Forelimb muscle (tissue), 1 donor: ENCODE measurements at regions not wholly inside any gene's neighbourhood (a gene's known extent, or its start where the extent isn't known, plus 50 kb on each side); places are given as distances from the start of the nearest gene placed in this dataset.

ENCODE experiments used
- DNase-seq: peaks from one replicate; pipeline ENCODE4 v3.0.0-alpha.2; 2013; ENCODE audit warnings: low read depth

DNA sequence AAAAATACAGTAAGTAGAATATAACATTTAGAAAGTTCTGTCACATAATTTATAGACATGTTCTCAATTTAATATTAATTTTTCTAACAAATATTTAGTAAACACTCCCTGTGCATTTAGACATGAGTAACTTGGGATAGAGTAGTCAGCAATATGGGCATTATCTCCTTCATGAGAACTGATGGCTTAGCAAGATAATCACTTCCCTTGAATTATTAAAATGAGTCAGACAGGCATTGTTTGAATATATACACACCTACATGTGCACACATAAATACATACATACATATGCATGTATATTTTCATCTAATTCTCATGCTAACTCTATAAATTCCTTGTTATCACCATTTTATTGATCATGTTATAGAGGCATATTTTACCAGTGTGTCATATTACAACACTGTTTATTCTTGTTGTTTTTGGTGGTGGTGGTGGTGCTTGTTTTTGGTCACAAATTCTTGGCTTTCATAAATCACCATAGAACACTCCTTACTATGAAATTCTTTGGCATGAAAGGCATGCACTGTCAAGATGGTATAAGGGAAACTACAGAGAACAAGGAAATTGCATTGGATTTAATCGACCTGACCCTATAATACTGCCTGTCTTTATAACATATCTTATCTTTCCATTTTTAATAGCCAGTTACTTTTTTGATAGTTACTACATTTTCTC lies 434.5 kb upstream of the MANEA start:
- DNase-seq = no peak

DNA sequence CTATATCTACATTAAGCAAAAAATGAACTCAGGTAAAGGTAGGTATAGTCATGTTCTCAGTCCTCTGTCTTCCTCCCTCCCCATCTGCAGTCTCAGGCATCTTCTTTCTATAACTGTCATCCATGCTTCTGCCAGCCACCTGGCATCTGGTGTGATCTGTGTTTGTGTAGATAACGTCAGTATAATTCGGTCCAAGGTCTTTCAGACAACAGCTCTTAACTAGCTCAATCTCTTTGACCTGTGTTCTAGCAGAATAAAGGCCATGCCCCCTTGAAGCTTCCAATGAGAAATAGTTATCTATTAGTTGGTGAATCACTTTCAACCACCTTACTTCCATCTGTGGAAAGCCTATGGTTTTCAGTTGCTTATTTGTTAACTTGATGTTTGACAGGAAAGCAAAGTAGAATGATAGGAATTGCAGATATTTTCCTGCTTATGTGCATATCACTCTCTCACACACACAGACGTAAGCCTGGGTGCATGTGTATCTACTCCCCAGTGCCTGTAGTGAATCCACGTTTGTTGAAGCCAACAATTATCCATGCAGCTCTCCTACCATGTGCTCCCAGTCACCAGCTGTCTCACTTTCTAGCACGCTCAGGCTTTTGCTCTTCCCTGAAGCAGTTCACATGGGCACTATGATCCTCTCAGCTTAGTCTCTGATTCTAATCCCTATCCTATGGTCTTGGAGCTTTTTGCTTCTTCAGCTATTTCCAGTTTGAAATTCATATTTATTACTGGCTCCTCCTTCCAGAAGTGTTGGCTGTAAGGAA lies 433.7 kb upstream of the MANEA start:
- DNase-seq = no peak

DNA sequence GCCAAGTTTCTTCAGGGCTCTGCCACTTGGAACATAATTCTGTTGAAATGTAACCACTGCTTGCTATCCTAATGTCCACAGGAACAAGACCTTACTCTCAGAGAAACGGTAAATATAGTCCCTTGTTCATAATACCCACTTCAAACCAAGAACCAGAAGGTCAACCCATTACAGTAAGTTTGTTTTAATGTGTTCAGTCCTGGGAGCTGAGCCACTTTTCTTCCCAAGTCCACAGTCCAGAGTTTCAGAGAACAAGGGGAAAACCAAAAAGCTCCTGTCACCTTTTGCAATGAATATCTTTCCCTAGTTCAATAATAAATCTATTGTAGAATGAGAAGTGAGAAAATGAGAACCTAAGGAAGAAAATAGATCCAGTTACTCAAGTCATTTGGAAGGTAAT lies 431.9 kb upstream of the MANEA start:
- DNase-seq = no peak

DNA sequence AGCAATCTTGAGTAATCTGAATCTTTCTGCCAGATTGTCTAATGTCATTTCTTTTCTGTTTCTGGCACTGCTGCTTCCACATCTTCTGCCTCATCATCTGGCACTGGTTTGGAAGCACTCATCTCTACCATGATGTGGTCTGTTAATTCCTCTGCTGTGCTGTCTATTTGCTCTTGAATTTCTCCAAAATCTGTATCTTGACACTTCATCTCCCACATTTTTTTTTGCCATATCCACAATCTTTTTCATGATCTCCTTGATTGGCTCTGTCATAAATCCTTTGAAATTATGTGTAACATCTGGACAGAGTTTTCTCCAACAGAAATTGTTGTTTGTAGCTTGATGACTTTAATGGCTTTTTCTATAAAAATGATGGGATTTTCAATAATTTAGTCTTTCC lies 417.8 kb upstream of the MANEA start:
- no peak for DNase-seq

DNA sequence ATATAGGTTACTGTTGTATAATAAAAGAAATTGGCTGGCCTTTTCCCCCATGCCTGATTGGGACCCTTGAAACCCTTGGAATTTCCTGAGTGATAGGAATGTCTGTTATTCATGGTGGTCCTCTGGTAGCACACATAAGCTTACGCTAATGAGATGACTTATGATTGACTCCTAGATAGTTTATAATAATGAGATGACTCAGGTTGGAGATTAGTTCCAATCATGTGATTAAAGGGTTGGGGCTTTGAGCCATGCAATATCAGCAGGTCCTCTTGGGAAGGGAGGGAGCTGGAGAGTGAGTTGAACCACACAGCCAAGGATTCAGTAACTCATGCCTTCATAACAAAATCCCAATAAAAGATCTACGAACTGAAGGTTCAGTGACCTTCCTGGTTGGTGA lies 407.6 kb upstream of the MANEA start:
- DNase-seq = no peak

DNA sequence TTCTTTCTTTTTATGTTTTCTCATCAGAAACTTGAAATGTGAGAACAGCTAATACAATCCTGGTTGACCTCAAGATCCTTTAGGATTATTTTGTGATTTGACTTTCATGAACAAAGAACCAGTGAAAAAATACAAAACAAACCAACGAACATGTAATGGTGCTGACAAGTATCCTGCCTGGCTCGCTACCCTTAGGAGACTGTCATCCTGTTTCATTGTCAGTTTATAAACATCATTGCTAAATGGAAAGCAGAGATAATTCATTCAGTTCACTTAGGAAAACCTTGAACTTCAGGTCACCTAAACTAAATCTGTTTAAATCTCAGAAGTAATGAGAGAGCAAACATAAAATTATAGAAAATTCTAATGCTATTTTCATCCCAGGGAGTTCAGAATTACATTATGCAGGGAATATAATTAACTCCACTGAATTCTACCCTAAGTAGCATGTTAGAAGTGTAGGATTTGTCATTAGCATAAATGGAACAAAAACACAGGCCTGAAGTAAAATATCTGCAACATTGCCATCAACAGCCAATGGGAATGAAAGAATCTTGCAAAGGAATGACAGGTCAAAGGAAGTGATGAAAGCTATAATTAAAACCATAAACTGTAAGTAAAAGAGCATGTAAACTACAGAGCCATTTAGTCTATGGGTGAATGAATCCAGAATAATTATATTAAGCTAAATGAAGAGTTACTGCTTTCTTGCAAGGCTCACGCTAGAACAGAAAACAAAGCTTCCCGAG lies 401.2 kb upstream of the MANEA start:
- DNase-seq = no peak

DNA sequence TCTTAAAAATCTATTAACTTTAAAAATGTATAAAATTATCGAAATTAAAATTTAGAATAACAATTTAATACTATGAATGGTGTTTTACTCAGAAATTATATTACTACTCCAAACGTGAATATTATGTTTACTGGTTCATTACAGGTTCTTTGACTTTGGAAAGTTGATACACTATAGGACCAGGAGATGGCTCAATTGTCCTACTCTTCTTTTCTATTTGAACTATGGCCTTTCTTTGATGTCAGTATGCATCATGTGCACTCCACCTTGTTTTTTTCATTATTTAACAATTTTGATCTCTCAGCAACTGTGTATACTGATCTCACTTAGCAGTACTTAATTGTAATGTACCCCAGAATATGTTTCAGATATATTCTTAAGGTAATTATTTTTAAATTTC lies 391.5 kb upstream of the MANEA start:
- no peak for DNase-seq

DNA sequence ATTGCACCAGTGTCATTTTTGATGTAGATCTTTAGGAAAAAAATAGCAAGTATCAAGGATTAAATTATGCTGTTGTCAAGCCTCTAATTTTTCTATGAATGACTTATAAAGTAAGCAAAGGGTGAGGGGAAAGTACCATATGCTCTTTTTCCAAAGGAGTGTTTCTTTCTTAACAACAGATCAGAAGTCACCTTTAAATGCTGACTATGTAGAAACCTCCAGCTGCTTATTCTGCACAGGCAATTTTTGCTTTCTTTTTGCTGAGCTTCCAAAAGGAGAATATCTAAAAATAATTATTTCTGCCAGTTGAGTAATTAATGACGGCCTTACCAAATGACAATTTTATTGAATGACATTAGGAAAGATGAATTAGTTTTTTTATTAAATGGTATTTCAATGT lies 390.6 kb upstream of the MANEA start:
- DNase-seq = no peak

DNA sequence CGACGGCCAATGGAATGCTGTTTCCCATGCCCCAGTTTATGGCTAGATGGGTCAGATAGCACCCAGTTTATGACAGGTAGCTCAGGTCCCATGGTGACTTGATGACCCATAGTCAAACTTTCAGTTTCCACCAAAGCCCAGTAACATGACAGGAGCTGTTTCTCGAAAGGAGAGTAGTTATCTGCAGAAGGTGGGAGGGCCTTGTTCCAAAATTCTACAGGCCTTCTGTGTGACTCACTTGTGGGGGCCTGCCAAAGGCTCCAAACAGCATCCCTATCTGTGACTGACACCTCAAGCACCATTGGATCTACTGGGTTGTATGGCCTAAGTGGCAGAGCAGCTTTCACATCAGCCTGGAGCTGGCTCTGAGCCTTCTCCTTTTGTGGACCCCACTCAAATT lies 379.7 kb upstream of the MANEA start:
- no peak for DNase-seq

DNA sequence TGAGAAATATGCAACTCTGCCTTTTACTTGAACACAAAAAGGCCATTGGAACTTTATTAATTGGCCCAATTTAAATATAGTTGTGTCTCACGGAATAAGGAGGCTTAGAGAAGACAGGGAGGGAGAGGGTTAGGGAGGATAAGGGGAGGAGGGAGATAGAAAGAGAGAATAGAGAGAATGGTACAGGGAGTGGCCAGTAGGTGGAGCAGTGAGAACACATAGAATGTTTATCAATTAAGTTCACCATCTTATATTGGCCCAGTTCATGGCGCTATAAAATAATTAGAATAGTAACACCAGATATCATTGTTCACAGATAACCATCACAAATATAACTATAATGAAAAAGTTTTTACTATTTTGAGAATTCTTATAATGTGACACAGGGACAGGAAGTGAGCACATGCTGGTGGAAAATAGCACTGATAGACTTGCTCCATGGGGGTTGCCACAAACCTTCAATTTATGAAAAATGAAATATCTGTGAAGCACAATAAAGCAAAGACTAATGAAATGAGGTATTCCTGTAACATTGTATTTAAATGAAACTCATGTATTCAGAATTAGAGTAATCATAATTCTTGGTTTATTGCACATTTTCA lies 374.1 kb upstream of the MANEA start:
- DNase-seq = peak; percentile 6

DNA sequence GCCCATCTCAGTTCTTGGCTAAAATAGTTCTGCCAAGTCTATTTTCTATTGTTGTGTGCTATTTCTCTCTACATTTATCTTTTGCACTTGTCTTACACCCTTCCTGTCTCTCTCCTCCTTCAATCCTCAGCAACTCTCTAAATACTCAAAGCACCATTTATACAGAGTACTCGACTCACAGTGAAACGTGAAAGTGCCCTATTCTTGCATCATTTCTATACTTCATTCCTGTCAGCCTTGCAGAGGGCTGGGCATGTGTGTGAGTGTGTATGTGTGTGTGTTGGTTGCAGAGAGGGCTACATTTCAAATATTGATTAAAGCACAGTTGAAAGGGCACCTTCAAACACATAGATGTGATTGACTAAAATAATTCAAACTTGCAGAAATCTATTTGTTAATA lies 373.2 kb upstream of the MANEA start:
- DNase-seq = no peak

DNA sequence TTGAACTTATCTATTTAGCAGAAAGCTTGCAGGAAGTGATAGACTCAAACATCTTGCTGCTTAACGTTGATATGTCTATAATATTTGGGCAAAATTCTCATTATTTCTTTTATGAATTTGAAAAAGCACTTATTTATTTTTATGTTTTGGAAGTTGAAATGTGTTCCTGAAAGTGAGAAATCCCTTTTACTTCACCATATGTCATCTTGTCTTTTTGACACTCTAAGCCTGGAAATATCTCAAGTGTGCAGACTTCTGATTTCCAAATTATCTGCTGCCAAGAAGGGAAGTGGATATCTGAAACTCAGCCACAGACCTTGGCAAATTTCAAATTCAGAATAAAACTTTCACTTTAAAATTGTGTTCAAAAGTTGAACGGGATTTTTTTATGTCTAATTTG lies 368.7 kb upstream of the MANEA start:
- DNase-seq = no peak

DNA sequence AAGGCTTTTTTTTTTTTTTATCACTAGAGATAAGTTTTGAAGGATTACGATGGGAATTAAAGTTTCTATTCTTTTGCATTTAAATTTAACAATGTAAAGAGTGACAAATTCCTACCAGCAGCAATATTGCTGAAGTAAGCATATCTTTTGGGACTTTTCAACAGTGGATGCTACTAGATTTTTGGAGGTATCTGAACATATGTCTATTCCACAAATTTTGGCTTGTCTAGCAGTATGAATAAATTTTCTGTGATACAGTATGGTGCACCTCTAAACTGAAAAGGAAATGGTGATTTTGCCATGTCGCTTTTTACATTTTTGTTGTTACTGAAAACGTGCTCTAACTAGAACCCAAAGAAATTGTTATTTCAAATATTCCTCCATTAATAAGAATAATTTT lies 368.3 kb upstream of the MANEA start:
- no peak for DNase-seq

DNA sequence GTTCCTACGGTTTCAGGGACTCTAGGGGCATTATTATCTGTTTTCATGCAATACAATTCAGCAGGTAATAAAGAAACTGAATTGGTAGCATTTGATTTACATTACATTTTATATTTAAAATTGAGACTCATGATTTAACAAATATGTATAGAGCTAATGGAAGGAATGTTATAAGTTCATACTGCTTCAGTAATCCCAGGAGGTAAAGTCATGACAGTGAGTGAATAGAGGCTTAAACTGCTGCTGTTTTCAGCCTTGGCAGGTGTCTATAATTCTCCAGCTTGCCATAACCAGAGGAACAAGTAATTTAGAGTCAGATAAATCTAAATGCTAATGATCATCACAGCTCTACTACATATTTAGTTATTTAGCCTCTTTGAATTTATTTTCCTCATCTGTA lies 360.8 kb upstream of the MANEA start:
- DNase-seq = no peak

DNA sequence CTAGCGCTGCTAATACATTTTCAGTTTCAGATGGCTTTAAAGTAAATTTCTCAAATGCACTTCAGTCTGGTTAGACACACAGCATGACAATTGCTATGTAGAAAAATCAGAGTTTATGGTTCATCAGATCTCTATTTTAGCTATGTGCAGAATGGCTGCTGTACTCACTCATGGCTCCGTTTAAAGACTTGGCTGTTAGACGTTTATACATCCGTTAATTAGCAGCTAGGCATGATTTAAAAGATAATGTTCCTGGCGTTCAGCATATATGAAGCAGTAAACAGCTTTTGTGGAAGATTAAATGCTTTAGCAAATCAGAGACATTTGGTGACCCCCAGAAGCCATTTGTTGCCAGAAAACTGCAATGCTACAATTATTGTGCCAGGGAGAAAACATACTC lies 350.0 kb upstream of the MANEA start:
- no peak for DNase-seq

DNA sequence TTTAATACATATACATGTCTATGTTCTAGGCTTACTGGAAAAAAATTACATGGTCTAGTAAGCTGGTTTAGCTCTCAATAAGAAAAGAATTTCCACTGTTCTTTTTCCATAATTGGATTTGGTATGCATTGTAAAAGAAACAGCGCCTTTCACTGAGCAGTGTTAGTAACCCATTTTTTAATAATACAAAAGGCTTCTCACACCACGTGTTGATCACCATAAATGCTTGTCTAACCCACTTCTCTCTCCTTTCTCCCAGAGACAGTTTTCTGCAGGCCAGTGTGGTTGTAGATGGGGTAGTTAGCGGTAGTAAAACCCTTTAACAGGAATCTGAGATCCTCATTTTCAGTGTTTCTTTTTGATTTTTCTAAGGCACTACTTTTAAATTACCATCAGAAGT lies 348.7 kb upstream of the MANEA start:
- DNase-seq = no peak

DNA sequence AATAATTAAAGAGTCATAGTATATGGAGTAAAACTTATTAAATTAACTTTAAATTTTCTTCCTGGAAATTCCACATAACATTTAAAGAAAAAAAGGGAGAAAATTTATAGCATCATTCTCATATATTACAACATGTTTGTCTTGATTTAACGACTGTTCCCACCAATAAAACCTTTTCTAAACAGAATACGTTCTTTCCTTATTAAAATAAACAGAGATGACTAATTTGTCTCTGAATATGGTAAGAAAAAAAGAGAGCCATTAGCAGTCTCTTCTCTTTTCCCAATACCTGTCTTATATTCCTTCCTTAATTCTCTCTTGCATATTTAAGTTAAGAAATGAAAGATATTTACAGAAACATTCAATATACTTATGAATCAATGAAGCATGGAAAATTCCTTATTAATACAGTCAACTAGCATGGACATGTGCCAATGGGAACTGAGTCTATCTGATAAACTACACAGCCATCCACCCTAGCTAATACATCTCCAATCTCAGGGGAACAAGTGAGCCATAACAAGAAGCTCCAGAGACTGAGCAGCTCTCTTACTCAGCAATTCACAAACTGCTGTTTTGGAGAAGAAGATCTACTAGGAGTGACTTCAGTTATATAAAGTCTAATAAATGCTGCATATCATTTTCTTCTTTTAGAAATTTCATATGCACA lies 347.1 kb upstream of the MANEA start:
- no peak for DNase-seq

DNA sequence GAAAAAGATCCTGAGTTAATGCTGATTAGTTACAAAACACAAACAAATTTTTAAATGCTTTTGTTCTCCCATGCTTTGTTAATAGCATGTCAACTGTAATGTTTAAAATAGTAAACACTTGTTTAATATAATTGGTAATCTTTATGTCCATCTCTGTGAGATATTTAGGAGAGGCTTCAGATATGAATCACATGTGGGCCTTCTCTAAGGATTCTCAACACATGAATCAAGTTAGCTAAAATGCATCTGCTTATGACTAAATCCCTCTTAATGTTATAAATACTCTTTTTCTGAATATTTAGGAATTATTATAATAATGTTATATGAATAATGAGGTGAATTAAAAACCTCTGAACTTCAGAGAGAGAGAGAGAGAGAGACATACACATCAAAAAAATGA lies 345.9 kb upstream of the MANEA start:
- DNase-seq = no peak

DNA sequence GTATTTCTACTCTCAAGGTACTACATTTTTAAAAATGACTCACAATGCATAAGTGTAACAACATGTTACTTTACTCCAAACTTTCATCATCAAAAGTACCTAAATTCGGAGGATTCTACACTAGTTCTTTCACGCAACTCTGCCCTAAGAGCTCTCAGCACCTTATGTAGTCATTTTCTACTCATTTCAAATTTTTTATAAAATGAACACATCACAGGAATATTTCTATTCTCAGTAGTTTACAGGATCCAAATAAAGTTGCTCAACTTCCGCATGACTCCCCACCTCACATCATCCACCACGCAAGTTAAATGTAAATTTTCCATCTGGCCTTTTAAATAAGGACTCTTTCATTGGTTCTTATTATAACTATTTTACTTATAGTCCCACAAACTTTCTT lies 344.9 kb upstream of the MANEA start:
- DNase-seq = no peak

DNA sequence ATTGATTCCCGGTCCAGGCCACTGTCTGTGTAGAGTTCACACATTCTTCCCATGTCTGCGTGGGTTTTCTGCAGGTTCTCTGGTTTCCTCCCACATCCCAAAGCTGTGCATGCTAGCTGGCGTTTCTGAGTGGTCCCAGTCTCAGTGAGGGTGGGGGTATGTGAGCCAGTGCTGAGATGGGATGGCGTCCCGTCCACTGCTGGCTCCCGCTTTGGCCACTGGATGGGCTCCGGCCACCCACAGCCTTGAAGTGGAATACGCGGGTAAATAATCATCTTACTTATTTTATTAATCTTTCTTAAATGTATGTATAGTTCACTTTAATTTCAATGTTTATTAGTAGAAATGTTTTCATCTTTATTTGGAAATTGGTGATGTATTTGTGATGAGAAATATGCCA lies 343.5 kb upstream of the MANEA start:
- no peak for DNase-seq

DNA sequence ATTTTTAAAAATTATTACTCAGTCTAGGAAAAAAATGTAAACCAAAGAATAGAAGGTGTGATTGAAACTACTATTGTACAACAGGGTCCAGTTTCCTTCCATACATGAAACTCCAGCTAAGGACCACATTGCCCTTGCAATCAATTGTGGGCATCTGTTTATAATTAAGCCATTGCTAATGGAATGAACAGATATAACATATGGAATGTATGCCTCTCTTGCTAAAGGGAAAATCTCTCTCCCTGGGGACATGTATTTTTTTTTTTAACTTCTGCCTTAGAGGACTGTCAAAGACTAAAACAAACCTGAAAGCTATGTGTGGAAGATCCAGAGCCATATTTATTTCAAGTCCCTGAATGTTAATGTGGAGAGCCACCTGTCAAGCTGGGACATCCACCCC lies 336.8 kb upstream of the MANEA start:
- no peak for DNase-seq

DNA sequence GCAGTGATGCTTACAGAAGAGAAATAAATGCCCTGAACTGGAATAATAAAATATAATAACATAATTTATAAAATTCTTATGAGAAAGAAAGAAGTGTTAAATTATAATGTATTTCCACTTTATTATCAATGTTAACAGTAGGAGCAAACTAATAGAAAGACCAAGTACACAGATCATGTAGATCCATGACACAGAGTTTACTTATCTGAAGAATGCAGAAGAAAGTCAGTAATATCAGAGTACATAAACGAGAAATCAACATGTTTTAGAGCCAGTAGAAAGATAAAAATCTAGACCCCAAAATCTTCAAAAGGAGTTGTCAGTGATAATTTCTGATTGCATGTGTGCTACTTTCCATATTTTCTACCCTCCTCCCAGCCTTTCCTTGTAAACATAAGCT lies 334.8 kb upstream of the MANEA start:
- DNase-seq = no peak
